CD14-positive monocyte (primary cell): ENCODE measurements at regions not wholly inside any gene's neighbourhood (a gene's known extent, or its start where the extent isn't known, plus 50 kb on each side); places are given as distances from the start of the nearest gene placed in this dataset.

ENCODE experiments used
- DNase-seq, 3 donors: peaks; one replicate each; pipeline ENCODE4 v3.0.0-alpha.2; 2011 to 2022
- H2AFZ ChIP-seq: 2 replicates; pipeline ENCODE4 v1.6.0; 2012; ENCODE audit warnings: mild to moderate bottlenecking, low read depth, low read length, inconsistent platforms; ENCODE audit not compliant: insufficient read depth, poor library complexity, severe bottlenecking
- H3K27ac ChIP-seq, 2 donors: 1 replicate in 1 of 2; 2 replicates in 1 of 2; pipeline ENCODE4 v1.5.1; 2012 to 2013; ENCODE audit warnings: low read length in 2 of 2, control low read depth in 1 of 2, inconsistent platforms in 1 of 2, low read depth in 1 of 2, mild to moderate bottlenecking in 1 of 2
- H3K27me3 ChIP-seq, 2 donors: one replicate each; pipeline versions ENCODE4 v1.6.0 to v1.6.1; 2011 to 2013; ENCODE audit warnings: low read length in 2 of 2; ENCODE audit not compliant: control insufficient read depth in 2 of 2, insufficient read depth in 2 of 2
- H3K36me3 ChIP-seq, 2 donors: replicated peaks in 1 of 2; 1 replicate in 1 of 2; 2 replicates in 1 of 2; pipeline versions ENCODE4 v1.5.1 to v1.6.1; 2012 to 2013; ENCODE audit warnings: low read length in 2 of 2, control low read depth in 1 of 2, inconsistent platforms in 1 of 2, mild to moderate bottlenecking in 1 of 2; ENCODE audit not compliant: insufficient read depth in 2 of 2, control insufficient read depth in 1 of 2
- H3K4me1 ChIP-seq, 2 donors: 1 replicate in 1 of 2; 2 replicates in 1 of 2; pipeline versions ENCODE4 v1.5.1 to v1.6.1; 2012 to 2013; ENCODE audit warnings: low read length in 2 of 2, control low read depth in 1 of 2, inconsistent platforms in 1 of 2, mild to moderate bottlenecking in 1 of 2, moderate library complexity in 1 of 2; ENCODE audit not compliant: insufficient read depth in 2 of 2, control insufficient read depth in 1 of 2
- H3K4me2 ChIP-seq: replicated peaks from 2 replicates; pipeline ENCODE3; 2012; ENCODE audit warnings: low read length, moderate library complexity, mild to moderate bottlenecking; ENCODE audit not compliant: poor library complexity, severe bottlenecking; ENCODE audit errors: extremely low read depth
- H3K4me3 ChIP-seq, 3 experiments: fragments of 200-600 bp in 1 of 3; sonication (generic) in 1 of 3; replicated peaks in 1 of 3; 1 replicate in 2 of 3; 2 replicates in 1 of 3; pipeline ENCODE4 v1.5.1; 2011 to 2013; ENCODE audit warnings: low read length in 3 of 3, mild to moderate bottlenecking in 3 of 3, control low read depth in 2 of 3, low read depth in 2 of 3, inconsistent platforms in 1 of 3, moderate library complexity in 1 of 3
- H3K79me2 ChIP-seq: 2 replicates; pipeline ENCODE4 v1.6.0; 2012; ENCODE audit warnings: mild to moderate bottlenecking, control low read depth, inconsistent platforms, low read length, moderate library complexity; ENCODE audit not compliant: insufficient read depth
- H3K9ac ChIP-seq: 2 replicates; pipeline ENCODE4 v1.6.0; 2017; ENCODE audit warnings: low read length, mild to moderate bottlenecking; ENCODE audit not compliant: insufficient read depth, poor library complexity, severe bottlenecking
- H3K9me3 ChIP-seq, 2 donors: replicated peaks in 1 of 2; 1 replicate in 1 of 2; 2 replicates in 1 of 2; pipeline versions ENCODE4 v1.5.1 to v1.6.1; 2012 to 2013; ENCODE audit warnings: low read length in 2 of 2, control low read depth in 1 of 2; ENCODE audit not compliant: control insufficient read depth in 1 of 2, insufficient read depth in 1 of 2
- H4K20me1 ChIP-seq: 2 replicates; pipeline ENCODE4 v1.6.0; 2012; ENCODE audit warnings: mild to moderate bottlenecking, low read length, control low read depth, moderate library complexity; ENCODE audit not compliant: insufficient read depth
- H3K27ac Mint-ChIP-seq, 7 donors: one replicate each; pipeline ENCODE4 v1.8.0; 2020; ENCODE audit warnings: mild to moderate bottlenecking in 7 of 7, mixed read lengths in 7 of 7, moderate library complexity in 6 of 7, inconsistent platforms in 2 of 7
- H3K27me3 Mint-ChIP-seq, 3 donors: one replicate each; pipeline ENCODE4 v1.8.0; 2021 to 2022; ENCODE audit warnings: low read depth in 3 of 3, mild to moderate bottlenecking in 3 of 3, mixed read lengths in 3 of 3, moderate library complexity in 3 of 3, inconsistent platforms in 1 of 3
- H3K36me3 Mint-ChIP-seq, 2 donors: one replicate each; pipeline ENCODE4 v1.8.0; 2020; ENCODE audit warnings: mixed read lengths in 2 of 2, inconsistent platforms in 1 of 2, mild to moderate bottlenecking in 1 of 2
- H3K4me1 Mint-ChIP-seq: one replicate; pipeline ENCODE4 v1.8.0; 2020; ENCODE audit warnings: mild to moderate bottlenecking, mixed read lengths
- H3K4me3 Mint-ChIP-seq, 2 donors: one replicate each; pipeline ENCODE4 v1.8.0; 2020; ENCODE audit warnings: mild to moderate bottlenecking in 2 of 2, mixed read lengths in 2 of 2, moderate library complexity in 1 of 2
- H3K9me3 Mint-ChIP-seq, 7 donors: one replicate each; pipeline ENCODE4 v1.8.0; 2020 to 2022; ENCODE audit warnings: mixed read lengths in 7 of 7, mild to moderate bottlenecking in 6 of 7, moderate library complexity in 6 of 7, inconsistent platforms in 2 of 7
- WGBS: methylation state at CpG from one replicate; pipeline ENCODE4 v1.1.5; 2013; ENCODE audit warnings: missing lambda C conversion rate; ENCODE audit not compliant: insufficient coverage; 5-methylcytosine and 5-hydroxymethylcytosine counted together
- intact Hi-C, 2 donors: fragments of 100-400 bp; cut with micrococcal nuclease; formaldehyde crosslinking; loops; one replicate each; pipeline versions ENCODE4 v1.15.0 to v1.15.1; 2023
- TF ChIP-seq, protein P1 (sequence below): fragments of 200-600 bp; IDR thresholded peaks from one replicate; pipeline ENCODE4 v1.8.0; 2022; ENCODE audit warnings: antibody characterized with exemption, mild to moderate bottlenecking

DNA sequence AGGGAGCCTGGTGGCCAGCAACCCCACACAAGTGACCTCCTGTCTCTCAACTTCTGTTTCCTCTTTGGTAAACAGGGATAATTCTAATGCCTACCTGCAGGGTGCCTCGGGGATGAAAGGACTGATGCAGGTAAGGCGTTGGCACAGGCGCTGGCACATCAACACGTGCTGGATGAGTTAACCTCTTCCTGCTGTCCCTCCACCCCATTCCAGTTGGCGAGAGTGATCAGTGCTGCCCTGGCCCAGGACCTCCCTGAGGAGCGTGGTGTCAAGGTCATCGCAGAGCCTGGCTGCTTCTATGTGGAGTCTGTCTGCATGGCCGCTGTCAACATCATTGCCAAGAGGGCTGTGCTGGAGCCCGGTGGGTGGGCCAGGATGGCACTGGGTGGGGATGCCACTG, 69.1 kb upstream of the TINAGL1 start:
- Histone ChIP-seq H3K79me2 (no peaks in the 10 kb centered on the region), H3K4me2 (no peak overlapping the region), H3K36me3 (no peaks in the 10 kb centered on the region), H3K27ac (no peak overlapping the region), H2AFZ (no peak overlapping the region), H3K4me3 (no peak overlapping the region), H3K4me1 (peaks cover 9 to 12% of the 10 kb centered on the region in 2 donors), H3K27me3 (no peaks in the 10 kb centered on the region), H3K9ac (no peak overlapping the region), H4K20me1 (no peaks in the 10 kb centered on the region), H3K9me3 (no peaks in the 10 kb centered on the region)
- H3K36me3 Mint-ChIP-seq, result peaks cover 0 to 2% of the 10 kb centered on the region in 2 donors
- peaks cover 28% of the 10 kb centered on the region for H3K4me1 Mint-ChIP-seq
- intact Hi-C loops, result loop anchor here in 1 of 2 donors (5.0 kb wide), 1 partner anchor 35 kb away; no protein-coding TSS in a partner anchor
- TF ChIP-seq, protein P1, sequence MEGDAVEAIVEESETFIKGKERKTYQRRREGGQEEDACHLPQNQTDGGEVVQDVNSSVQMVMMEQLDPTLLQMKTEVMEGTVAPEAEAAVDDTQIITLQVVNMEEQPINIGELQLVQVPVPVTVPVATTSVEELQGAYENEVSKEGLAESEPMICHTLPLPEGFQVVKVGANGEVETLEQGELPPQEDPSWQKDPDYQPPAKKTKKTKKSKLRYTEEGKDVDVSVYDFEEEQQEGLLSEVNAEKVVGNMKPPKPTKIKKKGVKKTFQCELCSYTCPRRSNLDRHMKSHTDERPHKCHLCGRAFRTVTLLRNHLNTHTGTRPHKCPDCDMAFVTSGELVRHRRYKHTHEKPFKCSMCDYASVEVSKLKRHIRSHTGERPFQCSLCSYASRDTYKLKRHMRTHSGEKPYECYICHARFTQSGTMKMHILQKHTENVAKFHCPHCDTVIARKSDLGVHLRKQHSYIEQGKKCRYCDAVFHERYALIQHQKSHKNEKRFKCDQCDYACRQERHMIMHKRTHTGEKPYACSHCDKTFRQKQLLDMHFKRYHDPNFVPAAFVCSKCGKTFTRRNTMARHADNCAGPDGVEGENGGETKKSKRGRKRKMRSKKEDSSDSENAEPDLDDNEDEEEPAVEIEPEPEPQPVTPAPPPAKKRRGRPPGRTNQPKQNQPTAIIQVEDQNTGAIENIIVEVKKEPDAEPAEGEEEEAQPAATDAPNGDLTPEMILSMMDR, result no peak
- no peak overlapping the region for H3K4me3 Mint-ChIP-seq
- no peaks in the 10 kb centered on the region for H3K9me3 Mint-ChIP-seq
- no peak for DNase-seq
- H3K27ac Mint-ChIP-seq, result peak overlapping the region in 1 of 7 donors; percentile 41
- H3K27me3 Mint-ChIP-seq, result peaks cover 7 to 13% (median 10%) of the 10 kb centered on the region in 3 donors
- 100% methylated on average over 6 of the region's 9 CpGs for WGBS

DNA sequence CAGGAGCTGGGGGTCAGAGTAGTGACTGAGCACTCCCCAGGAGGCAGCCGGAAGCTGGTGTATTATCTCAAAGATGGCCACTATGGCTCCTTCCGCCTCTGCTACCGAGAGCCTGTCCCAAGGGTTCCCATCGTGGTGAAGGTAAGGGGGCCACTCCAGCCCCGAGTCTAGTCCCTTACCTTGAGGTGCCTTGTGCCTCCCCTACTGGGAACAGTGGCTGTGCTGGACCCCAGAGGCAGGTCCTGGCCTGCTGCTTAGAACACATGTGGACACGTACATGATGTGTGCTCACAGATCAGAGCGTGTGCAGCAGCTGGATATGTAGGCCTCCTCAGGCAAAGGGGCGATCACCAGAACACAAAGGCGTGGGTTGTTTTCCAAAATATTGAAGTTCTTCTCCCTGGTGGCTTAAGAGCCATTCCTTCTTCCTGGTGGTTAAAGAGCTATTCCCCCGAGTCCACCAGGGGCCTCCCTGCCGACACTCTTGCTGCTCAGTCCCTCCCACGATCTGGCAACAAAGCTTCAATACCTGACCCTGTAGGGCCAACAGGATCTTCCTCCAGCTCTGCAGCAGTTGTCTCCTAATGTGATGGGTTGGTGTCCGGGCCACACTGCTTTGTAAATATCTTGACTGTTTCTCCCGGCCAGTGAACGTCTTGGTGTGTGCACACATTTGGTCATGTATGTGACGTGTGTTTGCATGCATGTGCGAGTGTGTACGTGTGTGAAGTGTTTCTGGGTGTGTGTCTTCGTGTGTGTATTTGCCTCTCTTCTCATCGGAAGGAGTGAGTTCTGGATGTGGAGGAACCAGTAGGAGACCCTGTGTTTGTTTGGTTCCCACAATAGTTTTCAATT, 68.4 kb upstream of the TINAGL1 start:
- Histone ChIP-seq H3K9me3 (no peaks in the 10 kb centered on the region), H3K27ac (no peak overlapping the region), H3K9ac (no peak overlapping the region), H4K20me1 (no peaks in the 10 kb centered on the region), H3K79me2 (no peaks in the 10 kb centered on the region), H3K36me3 (no peaks in the 10 kb centered on the region), H2AFZ (no peak overlapping the region), H3K4me3 (no peak overlapping the region), H3K4me1 (peaks cover 9 to 12% of the 10 kb centered on the region in 2 donors), H3K4me2 (no peak overlapping the region), H3K27me3 (no peaks in the 10 kb centered on the region)
- H3K4me3 Mint-ChIP-seq, result no peak overlapping the region
- peak overlapping the region in 1 of 7 donors; percentile 27 for H3K27ac Mint-ChIP-seq
- H3K36me3 Mint-ChIP-seq, result peaks cover 0 to 2% of the 10 kb centered on the region in 2 donors
- H3K9me3 Mint-ChIP-seq, result peaks cover 0 to 3% (median 0%) of the 10 kb centered on the region in 7 donors
- DNase-seq, result no peak
- TF ChIP-seq, protein P1, result no peak
- intact Hi-C loops, result loop anchor here in 1 of 2 donors (5.0 kb wide), 1 partner anchor 34 kb away; no protein-coding TSS in a partner anchor
- peaks cover 28% of the 10 kb centered on the region for H3K4me1 Mint-ChIP-seq
- WGBS, result 82% methylated on average over 17 of the region's 20 CpGs
- peaks cover 7 to 13% (median 10%) of the 10 kb centered on the region in 3 donors for H3K27me3 Mint-ChIP-seq
